HG03520 (cell line): ENCODE measurements at regions not wholly inside any gene's neighbourhood (a gene's known extent, or its start where the extent isn't known, plus 50 kb on each side); places are given as distances from the start of the nearest gene placed in this dataset.

ENCODE experiments used
- ATAC-seq: cut with Tn5 transposase; IDR thresholded peaks from one replicate; pipeline ENCODE4 v1.9.1; 2021; ENCODE audit warnings: mild to moderate bottlenecking, moderate library complexity; ENCODE audit not compliant: unreplicated experiment

DNA sequence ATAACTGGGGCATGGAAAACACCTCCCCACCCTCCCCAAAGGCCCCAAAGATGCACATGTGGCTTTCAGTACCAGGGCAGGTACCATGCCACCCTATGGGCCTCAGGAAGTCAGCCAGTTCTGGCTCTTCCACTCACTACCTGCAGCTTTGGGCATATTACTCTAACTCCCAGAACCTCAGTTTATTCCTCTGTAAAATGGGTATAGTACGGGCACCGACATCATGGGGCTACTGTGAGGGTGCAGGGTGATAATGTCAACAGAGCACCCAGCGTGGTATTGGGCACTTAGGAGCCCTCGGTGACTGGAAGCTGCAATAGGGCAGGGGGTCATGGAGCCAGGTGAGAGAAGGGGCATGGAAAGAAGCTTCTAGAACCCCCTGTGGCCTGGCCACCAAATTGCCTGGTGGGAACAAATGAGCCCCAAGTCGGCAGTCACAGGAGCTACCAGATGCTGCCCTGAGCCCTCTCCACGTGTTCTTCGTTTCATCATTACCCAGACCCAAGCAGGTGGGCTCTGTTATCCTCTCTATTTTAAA lies 512.1 kb downstream of the SHQ1 start:
- ATAC-seq, result no peak

DNA sequence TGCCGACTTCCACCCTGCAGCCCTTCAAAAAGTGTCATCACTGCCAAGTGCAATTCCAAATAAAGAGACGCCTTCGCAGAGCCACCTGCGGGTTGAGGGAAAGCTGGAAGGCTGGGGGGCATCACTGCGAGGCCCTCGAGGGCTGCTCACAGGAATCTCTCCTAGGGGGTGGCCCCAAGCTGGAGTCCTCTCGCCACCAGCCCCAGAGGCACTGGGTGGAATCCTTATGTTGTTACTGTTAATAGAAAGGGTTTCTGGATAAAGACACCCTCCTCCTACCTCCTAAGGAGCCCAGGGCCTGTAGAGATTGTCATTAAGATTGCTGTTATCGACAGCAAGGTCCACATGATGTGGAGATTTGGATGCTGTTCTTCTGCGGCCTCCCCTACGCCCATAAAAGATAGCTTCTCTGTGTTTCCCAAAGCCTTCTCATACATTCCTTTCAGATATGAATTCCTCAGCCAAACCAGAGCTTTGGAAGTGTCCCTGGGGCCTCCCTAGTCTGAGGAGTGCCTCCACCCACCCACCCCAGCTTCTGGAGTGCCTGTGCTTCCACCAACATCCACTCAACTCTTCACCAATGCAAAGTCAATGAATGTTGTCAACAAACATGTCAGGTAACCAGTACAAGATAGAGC lies 512.7 kb downstream of the SHQ1 start:
- ATAC-seq, result no peak

DNA sequence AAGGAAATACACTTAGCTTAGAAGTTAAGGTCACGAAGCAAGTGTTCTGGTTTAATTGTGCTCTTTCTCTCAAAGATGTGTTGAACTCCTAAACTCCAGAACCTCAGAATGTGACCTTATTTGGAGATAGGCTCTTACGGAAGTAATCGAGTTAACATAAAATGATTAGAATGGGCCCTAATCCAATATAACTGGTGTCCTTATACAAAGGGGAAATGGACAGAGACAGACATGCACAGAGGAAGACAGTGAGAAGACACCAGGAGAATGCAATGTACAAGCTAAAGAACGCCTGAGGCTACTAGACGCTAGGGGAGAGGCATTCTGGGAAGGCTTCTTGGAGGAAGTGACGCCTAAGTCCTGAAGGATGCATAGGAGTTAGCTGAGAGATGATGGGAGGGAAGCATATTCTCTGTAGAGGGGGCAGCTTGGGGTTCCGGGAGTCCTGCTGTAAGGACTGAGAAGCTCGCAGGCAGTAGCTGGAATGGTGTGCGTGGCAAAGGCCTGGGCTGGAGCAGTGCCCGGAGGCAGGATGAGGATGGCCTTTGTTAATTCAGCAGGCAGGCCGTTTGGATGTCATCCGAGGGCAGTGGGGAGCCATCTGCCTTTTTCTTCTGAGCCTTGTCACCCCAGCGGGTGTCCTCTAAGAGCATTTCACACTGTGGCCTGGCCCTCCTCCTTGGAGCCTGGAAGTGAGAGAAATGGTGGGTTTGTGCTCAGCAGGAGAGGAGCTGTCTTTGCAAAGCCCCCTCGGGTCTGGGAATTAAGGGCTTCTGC lies 513.4 kb downstream of the SHQ1 start:
- no peak for ATAC-seq

DNA sequence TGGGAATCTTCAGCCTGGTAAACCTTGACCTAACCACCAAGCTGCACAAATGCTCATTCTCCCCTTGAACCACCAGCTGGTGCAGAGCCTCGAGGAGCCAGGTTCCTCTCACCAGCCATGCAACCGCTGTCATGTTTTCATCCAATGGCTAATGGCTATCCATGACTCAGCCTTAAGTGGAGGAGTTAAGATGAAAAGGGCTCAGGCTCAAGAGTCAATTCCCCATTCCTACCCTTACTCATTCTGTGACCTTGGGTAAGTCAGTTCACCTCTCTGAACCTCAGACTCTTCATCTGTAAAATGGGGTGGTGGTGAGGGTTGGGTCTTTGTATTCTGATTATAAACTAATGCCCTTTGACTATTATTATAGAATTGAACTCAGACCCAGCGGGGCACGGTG lies 515.6 kb downstream of the SHQ1 start:
- no peak for ATAC-seq

DNA sequence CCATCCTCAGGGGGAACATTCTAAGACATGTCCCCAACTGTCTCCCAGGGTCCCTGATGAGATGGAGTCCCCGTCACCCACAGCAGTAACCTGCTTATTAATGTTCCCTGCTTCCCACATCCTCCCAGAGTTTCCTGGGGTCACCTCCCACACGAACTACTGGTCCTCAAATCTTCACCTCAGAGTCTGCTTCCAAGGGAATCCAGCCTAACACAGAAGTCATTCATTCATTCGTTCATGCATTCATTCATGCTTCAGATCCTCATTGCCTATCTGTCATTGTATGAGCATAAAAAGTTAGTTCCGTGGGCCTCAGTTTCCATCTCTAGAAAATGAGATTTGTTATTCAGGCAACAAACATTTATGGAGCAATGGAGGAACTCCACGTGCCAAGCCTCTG lies 516.2 kb downstream of the SHQ1 start:
- no peak for ATAC-seq

DNA sequence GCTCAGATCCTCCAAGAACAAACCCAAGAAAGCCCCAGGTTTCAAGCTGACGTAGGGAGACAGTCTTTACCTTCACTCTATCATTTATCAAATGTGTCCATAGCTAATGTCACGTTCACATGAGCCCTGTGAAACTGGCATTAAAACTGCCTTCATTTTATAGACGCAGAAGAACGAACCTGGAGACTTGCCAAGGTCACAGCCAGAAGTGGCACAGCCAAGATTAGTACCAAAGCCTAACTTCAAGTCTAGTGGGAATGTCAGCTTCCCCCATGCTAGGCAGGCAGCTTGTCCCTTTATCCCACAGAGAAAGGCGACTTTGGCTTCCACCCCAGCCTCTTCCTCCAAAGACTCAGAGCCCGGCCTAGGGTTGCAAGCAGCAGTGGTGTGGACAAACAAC lies 517.2 kb downstream of the SHQ1 start:
- ATAC-seq, result no peak

DNA sequence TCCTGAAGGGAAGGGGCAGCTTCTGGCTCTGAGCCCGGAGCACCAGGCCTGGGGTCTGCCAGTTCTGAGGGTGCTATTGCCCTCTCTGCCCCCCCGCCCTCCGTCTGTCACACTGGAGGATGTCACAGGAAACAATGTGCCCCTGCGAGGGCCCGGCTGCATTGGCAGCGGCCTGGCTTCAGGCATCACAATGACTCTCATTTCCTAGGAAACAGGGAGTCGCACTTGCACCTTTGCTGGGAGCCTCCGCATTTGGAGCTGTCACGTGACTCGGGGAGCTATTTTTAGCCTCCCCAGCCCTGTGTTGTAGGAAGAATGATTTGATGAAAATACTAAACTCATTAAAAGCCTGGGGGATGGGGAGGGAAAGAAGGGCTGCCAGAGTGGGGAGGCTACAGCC lies 518.9 kb downstream of the SHQ1 start:
- ATAC-seq, result no peak

DNA sequence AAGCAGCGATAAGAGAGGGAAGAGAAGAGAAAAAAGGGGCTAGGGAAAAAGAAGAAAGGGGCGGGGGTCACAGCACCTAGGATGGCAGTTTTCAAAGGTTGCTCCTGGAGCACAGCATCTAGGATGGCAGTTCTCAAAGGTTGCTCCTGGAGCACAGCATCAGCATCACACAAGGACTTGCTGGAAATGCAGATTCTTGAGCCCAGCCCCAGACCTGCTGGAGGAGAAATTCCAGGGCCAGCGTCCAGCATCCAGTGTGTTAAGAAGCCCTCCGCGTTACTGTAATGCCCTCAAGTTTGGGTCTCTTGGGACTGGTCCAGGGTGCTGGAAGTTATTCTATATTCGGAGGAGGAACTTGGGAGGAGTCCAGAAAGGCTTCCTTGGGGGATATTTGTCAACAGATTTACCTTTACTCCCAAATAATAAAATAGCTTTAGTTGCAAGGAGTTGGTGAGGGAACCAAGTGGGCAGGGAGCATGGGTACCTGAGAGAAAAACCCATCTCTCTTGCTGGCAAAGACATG lies 519.4 kb downstream of the SHQ1 start:
- ATAC-seq, result no peak

DNA sequence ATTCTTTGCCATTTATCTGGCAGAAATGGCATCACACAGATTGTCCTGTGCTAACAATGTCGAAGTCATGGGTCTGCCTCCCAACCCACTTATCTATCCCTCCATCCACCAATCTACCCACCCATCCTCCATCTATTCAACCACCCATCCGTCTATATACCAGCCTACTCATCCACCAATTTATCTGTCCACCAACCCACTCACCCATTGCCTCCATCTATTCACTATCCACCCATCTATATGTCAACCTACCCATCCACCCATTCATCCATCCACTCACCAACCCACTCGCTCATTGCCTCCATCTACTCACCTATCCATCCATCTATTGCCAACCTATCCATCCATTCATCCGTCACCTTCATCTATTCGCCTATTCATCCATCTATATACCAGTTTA lies 521.2 kb downstream of the SHQ1 start:
- ATAC-seq, result no peak

DNA sequence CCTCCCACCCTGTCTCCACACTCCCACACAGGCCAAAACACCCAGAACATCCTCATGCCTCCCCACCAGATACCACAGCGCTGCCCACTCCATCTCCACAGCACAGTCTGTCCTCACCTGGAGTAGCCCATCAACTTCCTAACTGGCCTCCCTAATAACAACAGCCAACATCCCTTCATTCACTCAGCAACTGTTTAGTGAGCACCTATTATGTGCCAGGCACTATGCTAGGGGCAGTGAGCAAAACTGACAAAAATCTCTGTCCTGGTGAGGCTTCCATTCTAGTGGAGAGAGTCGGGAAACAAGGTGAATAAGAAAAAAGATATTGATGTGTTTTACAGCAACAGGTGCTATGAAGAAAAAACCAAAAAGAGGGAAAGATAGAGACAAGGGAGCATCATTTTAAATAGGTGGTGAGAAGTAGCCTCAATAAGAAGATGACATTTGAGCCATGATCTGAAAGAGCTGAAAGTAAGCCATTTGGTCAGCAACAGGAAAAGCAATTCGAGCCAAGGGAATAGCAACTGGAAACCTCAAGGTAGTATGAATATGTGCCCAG lies 523.9 kb downstream of the SHQ1 start:
- ATAC-seq, result no peak

DNA sequence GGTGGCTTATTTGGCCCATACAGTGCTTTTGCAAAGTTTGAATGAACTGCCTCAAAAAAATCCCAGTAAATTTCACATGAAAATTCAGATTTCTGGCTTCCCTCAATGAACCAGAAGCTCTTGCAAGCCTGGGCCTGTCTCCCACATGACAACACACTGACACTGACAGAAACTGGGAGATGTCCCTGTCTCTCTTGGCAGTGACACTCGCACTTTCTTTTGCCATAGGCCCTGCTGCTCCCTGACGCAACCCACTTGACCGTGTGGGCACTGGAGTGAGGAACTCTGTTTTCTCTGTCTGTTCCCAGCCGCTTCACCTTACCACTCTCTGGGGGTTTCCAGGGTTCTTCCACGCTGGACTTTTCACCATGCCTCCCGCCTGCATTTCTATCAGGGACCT lies 524.5 kb downstream of the SHQ1 start:
- ATAC-seq, result no peak

DNA sequence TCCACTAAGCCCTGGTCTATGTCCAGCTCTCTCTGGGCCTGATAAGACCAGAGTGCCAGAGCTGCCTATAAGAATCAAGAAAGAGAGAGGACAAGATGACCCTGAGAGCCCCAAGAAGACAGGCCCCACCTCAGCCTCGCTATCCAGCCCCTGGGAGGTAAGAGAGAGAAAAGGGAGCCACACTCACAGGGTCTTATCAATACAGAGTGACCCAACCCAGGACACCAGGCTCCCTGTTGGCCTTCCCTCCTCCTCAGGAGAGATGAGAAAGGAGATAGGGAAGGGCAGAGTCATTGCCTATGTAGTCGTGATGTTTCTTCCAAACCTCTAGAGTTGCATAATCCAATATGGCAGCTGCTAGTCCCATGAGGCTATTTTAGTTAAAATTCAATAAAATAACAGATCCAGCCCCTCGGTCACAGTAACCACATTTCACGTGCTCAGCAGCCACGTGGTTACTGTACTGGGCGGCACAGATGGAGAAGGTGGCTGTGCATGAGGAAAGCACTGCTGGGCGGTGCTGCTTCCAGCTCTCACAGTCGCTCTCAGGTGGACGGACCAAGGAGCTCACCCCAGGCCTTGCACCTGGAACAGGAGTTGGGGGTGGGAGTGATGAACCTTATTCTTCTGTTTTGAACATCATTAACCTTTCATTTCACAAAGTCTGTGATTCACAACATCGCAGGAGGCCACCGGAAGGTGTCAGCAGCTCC lies 525.8 kb downstream of the SHQ1 start:
- no peak for ATAC-seq

DNA sequence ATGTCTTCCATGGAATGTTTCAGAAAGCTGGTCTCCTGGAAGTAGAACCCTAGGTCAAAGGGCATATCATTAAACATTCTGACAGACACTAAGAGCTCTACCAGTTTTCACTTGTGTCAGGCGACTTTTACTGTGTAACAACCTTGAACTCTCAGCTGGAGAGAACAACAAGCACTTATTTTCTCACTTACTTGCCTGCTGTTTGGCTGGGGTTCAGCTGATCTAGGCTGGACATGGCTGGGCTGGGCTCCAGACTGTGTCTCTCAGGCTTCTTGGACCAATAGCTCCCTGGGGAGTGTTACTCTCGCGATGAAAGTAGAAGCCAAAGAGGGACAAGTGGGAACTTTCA lies 527.3 kb downstream of the SHQ1 start:
- no peak for ATAC-seq

DNA sequence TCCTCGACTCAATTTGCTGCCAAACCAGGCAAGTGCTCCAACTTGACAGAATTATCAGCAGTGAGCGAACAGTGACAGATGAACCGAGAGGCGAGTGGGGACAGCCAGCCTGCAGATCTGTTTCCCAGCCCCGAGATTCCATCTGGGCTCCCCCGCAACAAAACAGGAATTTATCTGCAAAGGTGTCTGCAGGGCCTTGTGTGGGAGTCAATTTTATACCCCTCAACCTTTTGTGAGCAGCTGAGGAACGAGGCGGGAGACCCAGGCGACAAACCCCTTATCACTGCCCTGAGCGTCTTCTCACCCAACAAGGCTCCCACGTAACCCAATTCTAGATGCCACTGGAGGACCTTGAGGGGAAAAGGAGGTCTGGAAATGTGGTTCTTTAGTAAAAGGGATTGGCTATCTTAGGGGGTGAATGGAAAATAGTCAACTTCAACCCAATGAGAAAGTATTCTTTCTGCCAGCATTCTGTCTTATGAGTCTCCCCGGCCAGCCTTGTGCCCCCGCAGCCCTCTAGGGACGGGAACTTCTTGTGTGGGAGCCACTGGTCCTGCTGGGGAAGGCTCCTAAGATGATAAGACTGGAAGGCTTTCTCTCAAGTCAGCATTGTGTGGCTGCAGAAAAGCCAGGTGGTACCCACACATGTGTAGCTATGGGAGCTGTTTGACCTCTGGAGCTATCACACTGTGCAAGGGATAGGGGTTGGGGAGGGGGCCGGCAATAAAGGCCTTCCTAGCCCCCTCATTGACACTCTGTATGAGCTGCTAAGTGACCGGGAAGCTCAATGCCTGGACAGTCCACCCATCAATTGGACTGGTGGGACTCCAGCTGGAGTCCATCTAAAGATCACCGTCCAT lies 527.9 kb downstream of the SHQ1 start:
- ATAC-seq, result no peak

DNA sequence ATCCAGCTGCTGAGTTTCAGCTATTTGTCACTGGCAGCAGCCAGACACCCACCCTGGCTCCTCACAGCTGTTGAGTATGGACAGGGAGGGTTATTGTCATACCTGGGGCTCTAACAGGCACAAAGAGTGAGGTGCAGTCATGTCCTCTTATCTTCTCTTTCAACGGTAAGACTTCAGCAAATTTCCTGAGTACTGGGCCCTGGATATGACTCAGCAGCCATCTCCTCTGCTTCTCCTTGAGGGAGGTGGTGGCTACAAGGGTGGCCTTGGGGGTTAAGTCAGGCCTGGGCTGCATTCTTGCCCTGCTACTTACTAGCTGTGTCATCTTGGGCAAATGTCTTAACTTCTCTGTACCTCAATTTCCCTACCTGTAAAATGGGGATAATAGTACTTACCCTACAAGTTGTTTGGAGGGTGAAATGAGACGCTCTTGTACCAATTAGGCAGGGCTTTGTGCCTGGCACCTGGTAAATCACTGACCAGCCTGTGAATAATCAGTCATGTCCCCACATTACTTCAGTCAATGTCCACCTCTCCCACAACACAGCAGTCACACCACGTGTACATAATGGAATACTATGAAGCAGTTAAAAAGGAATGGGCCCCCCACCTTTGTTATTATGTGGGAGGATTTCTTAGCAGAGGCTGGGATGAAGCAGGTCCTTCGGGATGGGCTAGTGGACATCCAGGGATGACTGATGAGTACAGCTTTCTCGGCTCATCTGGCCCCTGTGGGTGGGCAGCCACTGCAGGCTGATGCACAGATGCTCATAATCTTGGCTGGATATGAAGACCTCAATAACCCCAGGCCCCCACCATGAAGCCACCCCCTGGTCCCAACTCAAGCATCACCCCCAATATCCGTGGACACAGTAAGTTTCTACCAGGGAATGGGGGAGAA lies 528.8 kb downstream of the SHQ1 start:
- ATAC-seq, result no peak

DNA sequence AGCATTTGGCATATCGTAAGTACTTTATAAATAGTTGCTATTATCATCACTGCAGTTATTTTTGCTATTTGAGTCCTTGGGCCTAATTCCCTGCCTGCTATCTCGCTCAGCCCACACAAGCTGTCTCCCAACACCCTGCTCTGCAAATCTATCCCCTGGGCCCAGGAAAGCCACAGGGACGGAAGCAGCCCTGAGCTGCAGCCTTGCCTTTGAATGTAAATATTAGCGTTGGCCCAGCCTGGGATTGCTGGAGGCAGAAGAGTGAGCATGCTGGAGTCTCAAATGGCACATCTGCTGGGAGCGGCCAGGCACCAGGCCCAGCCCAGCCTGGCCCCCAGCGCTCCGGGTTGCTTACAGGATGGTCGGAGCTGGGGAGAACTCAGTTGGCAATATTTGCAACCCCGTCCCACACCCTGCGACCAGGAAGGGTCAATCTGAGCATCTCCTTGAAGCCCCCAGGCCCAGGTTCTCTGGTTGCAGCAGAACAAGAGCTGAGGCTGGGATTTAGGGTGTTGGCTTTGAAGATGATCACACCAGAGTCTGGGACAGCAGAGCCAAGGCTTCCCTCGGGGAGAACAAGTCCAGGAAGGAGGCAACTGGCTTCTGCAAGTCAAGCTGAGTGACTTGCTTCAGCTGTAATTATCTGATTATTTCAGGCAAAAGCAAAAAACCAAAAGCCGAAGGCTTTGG lies 529.6 kb downstream of the SHQ1 start:
- ATAC-seq, result no peak

DNA sequence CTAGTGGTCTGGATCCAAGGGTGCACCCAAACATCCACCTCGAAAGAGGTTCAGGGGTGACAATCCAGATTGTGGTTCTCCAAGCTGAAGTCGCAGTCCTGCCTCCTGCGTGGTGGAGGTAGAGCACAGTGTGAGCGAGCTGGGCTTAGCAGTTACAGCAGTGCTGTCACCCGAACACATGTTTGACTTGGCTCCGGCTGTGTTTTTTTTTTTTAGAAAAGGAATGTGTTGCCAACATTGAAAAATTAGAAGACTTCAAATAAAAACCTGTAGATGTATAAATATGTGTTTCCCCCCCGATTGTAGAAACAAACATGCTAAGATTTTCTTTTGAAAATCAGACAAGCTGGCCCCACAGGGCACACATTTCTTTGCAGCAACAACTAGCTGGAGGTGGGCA lies 530.8 kb downstream of the SHQ1 start:
- no peak for ATAC-seq

DNA sequence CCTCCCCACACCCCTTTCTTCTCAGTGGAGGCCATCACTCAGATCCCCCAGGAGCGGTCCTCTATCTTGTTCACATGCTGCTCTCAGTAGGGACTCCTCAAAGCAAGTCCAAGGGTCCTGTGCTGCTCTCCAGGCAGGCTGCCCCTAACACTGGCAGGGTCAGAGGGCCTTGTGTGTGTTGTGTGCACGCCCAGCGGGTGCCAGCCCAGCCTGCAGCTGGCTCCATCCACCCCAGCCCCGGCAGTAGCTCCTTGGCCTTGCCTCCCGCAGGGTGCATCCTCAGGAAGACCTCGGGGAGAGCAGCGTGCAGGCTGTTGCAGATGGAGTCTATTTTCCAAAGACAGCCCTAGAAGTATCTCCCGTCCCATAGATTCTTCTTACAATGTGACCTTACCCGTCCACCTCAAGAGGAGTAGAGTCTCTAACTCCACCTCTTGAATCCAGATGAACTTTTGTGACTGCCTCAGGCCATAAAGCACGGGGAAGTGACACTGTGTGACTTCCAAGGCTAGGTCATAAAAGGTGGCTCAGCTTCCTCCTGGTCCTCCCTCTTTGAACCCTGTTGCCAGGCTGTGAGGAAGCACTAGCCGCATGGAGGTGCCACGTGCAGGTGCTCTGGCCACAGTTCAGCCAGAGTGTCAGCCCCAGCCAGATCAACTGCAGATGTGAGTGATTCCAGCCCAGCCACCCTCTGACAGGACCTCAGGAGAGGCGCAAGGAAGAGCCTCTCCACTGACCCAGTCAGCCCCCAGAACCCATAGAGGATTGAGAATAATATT lies 531.6 kb downstream of the SHQ1 start:
- no peak for ATAC-seq
